Coronary artery (tissue), 2 donors: ENCODE measurements at regions not wholly inside any gene's neighbourhood (a gene's known extent, or its start where the extent isn't known, plus 50 kb on each side); places are given as distances from the start of the nearest gene placed in this dataset.

Experiments
- DNase-seq: peaks from one replicate; pipeline ENCODE4 v3.0.0-alpha.2; 2017; ENCODE audit warnings: low spot score
- H3K27ac ChIP-seq, 2 donors: fragments of 200-600 bp; sonication (generic); one replicate each; pipeline ENCODE4 v1.5.1; 2016 to 2019
- H3K4me3 ChIP-seq: fragments of 200-600 bp; sonication (generic); 2 replicates; pipeline ENCODE4 v1.5.1; 2016; ENCODE audit warnings: mild to moderate bottlenecking, moderate library complexity
- TF ChIP-seq, protein P1 (sequence below): fragments of 200-600 bp; sonication (generic); IDR thresholded peaks from one replicate; pipeline ENCODE4 v1.5.1; 2019; ENCODE audit warnings: antibody characterized with exemption

DNA sequence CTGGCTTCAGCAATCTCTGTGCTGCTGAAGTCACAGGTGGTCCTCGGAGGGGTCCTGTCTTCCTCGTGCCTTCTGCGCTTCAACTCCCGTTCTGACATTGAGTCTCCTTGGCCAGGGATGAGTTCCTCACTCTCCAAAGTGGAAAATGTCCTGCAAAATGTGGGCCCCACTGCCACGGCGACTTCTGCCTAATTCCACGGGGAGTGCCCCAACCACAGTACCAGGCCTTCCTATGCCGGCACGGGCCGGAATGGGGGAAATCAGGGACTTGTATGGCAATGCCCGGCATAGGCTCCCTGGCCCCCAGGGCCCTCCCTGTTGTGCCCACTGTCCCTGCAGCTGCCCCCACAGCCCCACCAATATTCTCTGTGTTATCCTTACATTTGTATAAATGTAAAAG is 420.5 kb downstream of the TCERG1L start:
- Histone ChIP-seq H3K27ac (no peak overlapping the region), H3K4me3 (no peak overlapping the region)
- TF ChIP-seq, protein P1, sequence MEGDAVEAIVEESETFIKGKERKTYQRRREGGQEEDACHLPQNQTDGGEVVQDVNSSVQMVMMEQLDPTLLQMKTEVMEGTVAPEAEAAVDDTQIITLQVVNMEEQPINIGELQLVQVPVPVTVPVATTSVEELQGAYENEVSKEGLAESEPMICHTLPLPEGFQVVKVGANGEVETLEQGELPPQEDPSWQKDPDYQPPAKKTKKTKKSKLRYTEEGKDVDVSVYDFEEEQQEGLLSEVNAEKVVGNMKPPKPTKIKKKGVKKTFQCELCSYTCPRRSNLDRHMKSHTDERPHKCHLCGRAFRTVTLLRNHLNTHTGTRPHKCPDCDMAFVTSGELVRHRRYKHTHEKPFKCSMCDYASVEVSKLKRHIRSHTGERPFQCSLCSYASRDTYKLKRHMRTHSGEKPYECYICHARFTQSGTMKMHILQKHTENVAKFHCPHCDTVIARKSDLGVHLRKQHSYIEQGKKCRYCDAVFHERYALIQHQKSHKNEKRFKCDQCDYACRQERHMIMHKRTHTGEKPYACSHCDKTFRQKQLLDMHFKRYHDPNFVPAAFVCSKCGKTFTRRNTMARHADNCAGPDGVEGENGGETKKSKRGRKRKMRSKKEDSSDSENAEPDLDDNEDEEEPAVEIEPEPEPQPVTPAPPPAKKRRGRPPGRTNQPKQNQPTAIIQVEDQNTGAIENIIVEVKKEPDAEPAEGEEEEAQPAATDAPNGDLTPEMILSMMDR, result no peak
- no peak for DNase-seq

DNA sequence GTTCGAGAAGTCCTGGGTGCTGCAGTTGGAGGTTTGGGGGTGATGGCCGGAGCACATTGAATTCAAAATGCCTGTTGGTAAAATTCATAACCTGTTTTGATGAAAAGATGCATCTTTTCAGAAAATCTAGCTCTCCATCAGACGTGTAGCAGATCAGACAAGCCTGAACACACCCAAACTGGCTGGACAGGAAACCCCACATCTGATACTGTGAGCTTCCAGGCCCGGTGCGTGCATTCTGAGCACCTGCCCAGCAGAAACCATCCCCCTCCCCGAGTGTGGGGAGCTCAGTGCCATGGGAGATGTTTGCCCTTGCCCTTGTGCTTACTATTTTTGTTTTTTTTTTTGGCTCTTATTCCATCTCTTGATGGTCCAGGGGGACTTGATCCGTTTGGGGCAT is 417.1 kb downstream of the TCERG1L start:
- no peak for DNase-seq
- no peak overlapping the region for H3K27ac ChIP-seq
- TF ChIP-seq, protein P1, result no peak
- H3K4me3 ChIP-seq, result no peak overlapping the region

DNA sequence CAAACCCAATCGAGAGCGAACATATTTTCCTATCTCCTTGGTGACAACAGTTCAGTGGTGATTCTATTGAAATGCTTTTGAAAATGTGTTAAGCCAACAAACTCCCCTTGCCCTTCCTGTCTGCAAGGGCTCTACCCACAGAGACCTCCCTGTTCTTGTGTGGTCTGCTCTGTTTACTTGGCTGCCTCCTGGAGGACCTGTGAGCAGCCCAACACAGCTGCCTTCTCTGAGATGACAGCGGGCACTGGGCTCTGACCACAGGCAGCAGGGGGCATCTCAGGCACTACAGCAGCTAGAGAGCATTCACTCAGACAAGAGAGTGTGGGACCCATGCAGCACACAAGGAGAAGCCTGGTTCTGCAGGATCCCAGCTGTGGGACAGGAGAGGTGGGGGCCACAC is 416.4 kb downstream of the TCERG1L start:
- no peak for DNase-seq
- TF ChIP-seq, protein P1, result no peak
- Histone ChIP-seq H3K4me3 (no peak overlapping the region), H3K27ac (no peak overlapping the region)

DNA sequence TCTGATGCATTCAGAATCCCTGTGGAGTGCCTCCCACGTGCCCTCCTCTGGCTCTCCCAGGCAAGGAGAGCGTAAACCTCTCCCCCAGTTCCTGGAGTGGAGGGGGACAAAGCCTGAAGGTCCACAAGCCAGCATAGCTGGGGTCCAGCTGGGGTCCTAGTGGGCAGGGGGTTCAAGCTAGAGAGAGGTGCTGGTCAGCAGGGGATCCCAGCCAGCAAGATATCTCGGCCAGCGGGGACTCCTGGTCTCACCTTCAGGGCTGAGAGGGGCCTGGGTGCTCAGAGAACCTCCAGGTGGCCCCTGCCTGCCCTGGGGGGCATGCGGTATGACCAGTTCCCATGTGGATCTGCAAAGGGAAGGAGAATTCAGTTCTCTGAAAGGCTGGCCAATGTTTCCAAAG is 413.7 kb downstream of the TCERG1L start:
- no peak for DNase-seq
- TF ChIP-seq, protein P1, result no peak
- H3K4me3 ChIP-seq, result no peak overlapping the region
- H3K27ac ChIP-seq, result no peak overlapping the region

- H3K4me3 ChIP-seq, result no peak overlapping the region
- H3K27ac ChIP-seq, result no peak overlapping the region
- no peak for DNase-seq
- TF ChIP-seq, protein P1, result no peak
Observed at GRCh38 chr10:130898381-130898780, 413.1 kb downstream of the TCERG1L start.

DNA sequence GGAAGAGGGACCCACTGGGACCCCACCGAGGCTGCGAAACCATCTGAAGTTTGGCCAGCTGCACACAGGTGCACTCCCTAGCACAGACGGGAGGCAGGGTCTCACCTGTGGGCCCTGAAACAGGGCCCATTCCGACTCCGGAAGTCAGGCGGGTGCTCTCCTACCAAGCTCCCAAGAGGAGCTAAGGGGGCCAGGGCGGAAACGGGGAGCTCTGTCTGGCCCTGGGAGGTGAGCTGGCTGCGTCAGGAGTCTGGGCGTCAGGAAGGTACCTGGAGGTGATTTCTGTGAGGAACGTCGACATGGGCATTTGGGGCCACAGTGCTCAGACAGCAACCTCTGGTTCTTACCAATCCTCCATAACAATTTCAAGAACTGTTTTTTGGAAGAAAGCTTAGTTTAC is 411.7 kb downstream of the TCERG1L start:
- Histone ChIP-seq H3K4me3 (no peak overlapping the region), H3K27ac (no peak overlapping the region)
- TF ChIP-seq, protein P1, result no peak
- DNase-seq, result no peak

DNA sequence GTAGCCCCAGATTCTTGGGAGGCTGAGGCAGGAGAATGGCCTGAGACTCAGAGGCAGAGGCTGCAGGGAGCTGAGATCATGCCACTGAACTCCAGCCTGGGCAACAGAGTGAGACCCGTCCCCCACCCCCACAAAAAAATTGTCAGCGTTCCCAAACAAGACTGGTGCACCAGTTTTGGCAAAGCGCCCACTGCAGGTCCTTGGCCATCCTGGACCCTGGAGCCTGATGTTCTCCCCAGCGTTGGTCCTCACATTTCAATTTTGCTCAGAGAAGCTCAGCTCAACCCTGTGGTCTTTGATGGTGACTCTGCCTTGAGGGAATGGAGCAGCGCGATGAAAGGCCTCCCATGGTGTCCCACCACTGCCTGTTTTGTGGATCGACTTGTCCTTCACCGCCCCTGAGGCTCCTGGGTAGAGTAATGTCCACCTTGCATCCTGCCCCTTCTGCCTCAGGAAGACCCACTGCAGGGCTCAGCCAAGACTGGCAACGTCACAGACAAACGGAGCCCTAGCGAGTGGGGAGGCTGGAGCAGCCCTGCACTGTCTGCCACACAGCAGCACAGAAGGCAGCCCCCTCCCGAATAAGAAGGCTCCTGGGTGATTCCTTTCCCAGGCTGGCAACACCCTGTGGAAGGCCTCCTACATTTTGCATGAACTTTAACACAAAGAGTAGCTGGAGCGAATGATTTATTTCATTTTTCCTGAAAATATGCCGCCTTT is 410.9 kb downstream of the TCERG1L start:
- Histone ChIP-seq H3K4me3 (no peak overlapping the region), H3K27ac (no peak overlapping the region)
- TF ChIP-seq, protein P1, result no peak
- no peak for DNase-seq
